HFF-Myc (cell line): ENCODE measurements at regions not wholly inside any gene's neighbourhood (a gene's known extent, or its start where the extent isn't known, plus 50 kb on each side); places are given as distances from the start of the nearest gene placed in this dataset.

Experiments
- DNase-seq: peaks from one replicate; pipeline ENCODE4 v3.0.0-alpha.2; 2011; ENCODE audit warnings: low read depth; ENCODE audit errors: extremely low read depth
- H3K4me3 ChIP-seq: replicated peaks from 2 replicates; pipeline ENCODE4 v1.5.1; 2011; ENCODE audit warnings: low read depth, mild to moderate bottlenecking, control low read depth, low read length
- CTCF ChIP-seq: IDR thresholded peaks from 2 replicates; pipeline ENCODE4 v1.5.1; 2012; ENCODE audit warnings: mild to moderate bottlenecking, low read depth, low read length, control low read depth; ENCODE audit errors: missing control alignments

GRCh38 chr5:118679264-118679940 lies 308.9 kb downstream of the DTWD2 start:
- no peak for TF ChIP-seq CTCF
- no peak overlapping the region for H3K4me3 ChIP-seq
- no peak for DNase-seq

GRCh38 chr5:118678746-118679145 lies 309.6 kb downstream of the DTWD2 start:
- no peak overlapping the region for H3K4me3 ChIP-seq
- no peak for DNase-seq
- no peak for TF ChIP-seq CTCF

GRCh38 chr5:118675247-118675646 lies 313.1 kb downstream of the DTWD2 start:
- no peak for DNase-seq
- no peak overlapping the region for H3K4me3 ChIP-seq
- no peak for TF ChIP-seq CTCF

- DNase-seq: no peak
- TF ChIP-seq CTCF: no peak
- no peak overlapping the region for H3K4me3 ChIP-seq
Measured at GRCh38 chr5:118657576-118657975, 330.8 kb downstream of the DTWD2 start.

- no peak for DNase-seq
- TF ChIP-seq CTCF: no peak
- H3K4me3 ChIP-seq: no peak overlapping the region
Measured at GRCh38 chr5:118653872-118654271, 334.5 kb downstream of the DTWD2 start.

GRCh38 chr5:118653183-118653582 lies 335.2 kb downstream of the DTWD2 start:
- no peak overlapping the region for H3K4me3 ChIP-seq
- no peak for TF ChIP-seq CTCF
- DNase-seq: no peak

- H3K4me3 ChIP-seq: no peak overlapping the region
- no peak for TF ChIP-seq CTCF
- no peak for DNase-seq
Measured at GRCh38 chr5:118651002-118651401, 337.3 kb downstream of the DTWD2 start.
